Activated CD8-positive, alpha-beta memory T cell treated with anti-CD3 and anti-CD28 coated beads, Interleukin-2, amount 50 U/mL, for 24 hours (primary cell): ENCODE measurements at regions not wholly inside any gene's neighbourhood (a gene's known extent, or its start where the extent isn't known, plus 50 kb on each side); places are given as distances from the start of the nearest gene placed in this dataset.
"Not testable (repeated sequence)": the region's sequence is repeated elsewhere in the genome, so short reads cannot be mapped to it uniquely, and the experiment has no call there.

Experiments used
- DNase-seq: peaks from one replicate; pipeline ENCODE4 v3.0.0-alpha.2; 2020; ENCODE audit errors: extremely low read depth

DNA sequence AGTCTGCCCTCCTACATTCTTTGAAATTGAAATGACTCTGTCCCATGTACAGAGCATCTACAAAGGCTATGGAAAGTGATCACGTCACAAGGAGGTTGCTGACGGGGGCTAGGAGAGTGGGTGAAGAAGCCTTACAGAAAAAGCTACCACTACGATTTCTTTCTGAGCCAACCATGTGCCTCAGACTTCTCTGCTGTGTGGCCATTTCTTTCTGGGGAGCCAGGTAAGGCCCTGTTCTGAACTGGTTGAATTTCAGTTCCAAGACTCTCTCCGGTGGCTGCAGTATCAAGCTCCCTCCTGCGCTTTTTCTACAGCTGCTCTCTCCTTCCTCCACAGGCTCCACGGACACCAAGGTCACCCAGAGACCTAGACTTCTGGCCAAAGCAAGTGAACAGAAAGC is 112.5 kb upstream of the PRSS1 start:
- no peak for DNase-seq

DNA sequence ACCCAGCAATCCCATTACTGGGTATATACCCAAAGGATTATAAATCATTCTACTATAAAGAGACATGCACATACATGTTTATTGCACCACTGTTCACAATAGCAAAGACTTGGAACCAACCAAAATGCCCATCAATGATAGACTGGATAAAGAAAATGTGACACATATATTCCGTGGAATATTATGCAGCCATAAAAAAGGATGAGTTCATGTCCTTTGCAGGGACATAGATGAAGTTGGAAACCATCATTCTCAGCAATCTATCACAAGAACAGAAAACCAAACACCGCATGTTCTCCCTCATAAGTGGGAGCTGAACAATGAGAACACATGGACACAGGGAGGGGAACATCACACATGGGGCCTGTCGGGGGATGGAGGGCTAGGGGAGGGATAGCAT is 113.2 kb upstream of the PRSS1 start:
- not testable (repeated sequence) for DNase-seq

DNA sequence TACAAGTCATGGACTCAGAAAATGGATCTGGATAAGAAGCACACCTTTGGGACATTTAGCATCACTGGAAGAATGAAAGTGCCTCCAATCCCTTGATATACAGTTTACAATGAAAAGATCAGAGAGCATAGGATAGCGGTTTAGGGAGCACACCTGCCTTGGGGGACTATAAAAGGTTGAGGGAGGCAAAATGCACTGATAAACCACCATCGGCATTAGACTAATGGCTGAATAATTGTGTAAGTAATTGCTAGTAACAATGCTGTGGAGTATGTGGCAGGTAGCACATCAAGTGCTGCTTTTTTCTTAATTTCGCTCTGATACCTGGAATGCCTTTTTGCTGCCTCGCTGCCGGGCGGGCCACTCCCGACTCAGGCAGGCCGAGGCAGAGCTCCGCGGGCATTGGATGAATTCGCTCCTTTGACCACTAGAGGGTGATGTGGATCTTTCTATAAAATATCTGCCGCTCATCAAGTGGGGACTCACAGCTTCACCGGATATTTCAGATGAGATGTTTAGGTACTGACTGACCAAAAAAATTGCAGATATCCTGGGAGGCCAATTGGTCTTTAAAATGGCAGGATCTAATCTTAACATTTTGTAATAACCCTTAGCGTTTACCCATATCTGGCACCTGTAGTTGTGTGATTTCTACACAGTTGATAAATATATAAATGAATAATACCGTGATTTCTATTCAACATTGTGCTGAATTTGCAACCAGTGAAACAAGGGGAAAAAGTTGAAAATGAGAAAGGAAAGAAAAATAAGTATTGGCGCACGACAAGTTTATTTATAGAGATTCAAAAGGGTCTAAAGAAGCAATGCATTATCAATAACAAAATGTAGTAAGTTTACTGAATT is 116.8 kb upstream of the PRSS1 start:
- DNase-seq, result no peak

DNA sequence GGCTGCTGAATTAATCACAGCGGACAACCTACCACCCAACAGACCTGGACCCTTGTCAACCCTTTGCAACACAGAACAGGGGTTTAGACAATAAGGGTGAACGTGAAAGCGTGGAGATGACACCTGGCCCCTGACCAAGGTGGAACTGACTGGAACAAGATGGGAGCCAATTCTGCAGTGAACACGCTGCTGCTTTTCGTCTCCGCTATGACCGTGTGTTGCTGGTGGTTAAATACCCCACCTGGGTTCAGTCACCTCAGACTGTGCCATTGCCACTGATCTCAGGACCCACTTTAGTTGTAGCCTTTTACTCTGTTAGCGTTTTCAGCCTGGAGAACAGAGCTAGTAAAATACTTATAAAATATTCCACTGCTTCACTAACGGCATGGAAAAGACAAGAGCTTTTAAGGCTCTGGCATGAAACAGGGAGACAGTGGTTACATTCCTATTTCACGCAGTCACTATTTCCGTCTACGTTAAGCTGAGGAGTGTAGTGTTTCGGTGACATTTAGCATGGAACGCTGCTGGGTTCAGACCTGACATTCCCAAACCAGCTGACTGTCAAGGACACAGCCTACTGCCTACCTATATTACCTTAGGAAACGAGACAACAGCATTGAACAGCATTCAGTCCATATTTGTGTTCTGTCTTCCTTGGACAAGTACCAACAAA is 119.5 kb upstream of the PRSS1 start:
- no peak for DNase-seq

DNA sequence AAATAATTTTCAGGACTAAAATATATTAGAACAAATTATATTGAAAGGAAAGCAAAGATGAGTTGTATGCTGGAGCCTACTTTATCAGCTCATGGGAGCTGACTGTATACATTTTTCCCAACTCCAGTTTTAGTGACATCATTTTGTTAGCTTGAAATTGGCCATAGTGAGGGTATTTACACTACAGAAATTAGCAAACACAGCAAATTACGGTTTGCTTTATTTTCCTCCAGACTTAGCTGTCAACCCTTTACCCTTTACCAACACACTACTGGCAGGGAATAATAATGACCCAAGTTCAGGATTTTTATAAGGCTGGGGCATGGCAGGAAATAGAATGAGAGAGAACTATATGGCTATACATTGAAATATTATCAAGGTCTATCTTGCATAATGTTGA is 120.3 kb upstream of the PRSS1 start:
- no peak for DNase-seq

DNA sequence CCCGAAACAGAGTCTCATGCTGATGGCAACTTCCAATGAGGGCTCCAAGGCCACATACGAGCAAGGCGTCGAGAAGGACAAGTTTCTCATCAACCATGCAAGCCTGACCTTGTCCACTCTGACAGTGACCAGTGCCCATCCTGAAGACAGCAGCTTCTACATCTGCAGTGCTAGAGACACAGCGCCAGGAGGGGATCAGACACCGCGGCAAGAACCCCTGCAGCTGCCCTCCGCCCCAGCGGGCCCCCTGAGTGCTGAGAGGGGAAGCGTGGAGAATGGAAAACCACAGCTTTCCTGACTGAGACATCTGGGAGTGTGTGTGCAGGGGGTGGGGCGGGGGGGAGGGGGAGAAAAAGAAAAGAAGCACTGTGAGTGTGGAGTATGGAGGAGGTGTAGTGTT is 122.0 kb upstream of the PRSS1 start:
- DNase-seq, result not testable (repeated sequence)

DNA sequence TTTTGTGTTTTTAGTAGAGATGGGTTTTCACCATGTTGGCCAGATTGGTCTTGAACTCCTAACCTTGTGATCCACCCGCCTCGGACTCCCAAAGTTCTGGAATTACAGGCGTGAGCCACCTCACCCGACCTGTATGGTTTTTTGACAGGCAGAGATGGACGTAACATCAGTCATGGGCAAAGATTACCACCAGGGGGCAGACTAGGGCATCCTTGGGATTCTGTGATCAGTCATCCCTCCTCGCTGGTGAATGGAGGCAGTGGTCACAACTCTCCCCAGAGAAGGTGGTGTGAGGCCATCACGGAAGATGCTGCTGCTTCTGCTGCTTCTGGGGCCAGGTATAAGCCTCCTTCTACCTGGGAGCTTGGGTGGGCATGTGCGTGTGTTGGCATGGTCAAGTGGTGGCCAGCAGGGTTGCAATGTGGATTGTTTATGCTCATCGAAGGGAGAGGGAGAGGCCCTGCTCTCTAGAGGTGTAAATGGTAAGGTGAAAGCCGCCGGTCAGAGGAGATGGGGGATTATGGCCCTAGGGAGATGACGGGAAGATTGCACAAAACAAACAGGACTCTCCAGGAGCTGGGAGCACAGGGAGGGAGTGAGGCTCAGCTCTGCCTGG is 122.7 kb upstream of the PRSS1 start:
- peak; percentile 42 for DNase-seq

DNA sequence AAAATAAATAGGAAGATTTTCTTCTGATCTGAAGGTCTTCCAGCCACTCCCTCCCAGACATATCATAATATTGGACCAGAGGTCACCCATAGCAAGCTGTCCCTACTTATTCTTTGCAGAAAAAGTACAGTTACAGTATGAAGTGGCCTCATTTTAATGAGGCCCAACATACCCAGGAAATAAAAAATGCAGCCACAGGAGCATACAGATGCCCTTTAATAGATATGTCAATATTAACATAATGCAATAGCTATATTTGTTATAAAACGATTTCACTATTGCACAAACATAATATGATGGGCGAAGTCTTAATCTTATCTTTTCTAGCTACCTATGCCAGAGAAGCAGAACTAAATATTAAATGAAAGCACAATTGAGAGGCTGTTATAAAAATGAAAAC is 124.1 kb upstream of the PRSS1 start:
- not testable (repeated sequence) for DNase-seq

DNA sequence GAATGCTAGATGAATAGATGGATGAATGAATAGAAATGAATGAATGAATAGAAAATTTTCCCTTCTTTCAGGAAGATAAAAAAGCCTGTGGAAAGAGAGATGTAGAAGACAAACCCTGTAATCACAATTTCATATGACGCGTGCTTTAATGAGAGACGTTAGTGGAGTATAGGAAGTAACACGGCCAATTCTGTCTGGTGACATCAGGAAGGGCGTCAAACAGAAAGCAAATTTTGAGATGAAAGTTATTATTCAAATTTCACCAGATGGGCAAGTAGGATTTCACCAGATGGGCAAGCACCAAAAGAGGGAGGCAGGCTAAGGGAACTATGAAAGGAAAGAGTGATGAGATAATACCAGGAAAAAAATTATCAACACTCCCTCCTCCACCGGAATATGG is 128.9 kb upstream of the PRSS1 start:
- DNase-seq, result no peak

DNA sequence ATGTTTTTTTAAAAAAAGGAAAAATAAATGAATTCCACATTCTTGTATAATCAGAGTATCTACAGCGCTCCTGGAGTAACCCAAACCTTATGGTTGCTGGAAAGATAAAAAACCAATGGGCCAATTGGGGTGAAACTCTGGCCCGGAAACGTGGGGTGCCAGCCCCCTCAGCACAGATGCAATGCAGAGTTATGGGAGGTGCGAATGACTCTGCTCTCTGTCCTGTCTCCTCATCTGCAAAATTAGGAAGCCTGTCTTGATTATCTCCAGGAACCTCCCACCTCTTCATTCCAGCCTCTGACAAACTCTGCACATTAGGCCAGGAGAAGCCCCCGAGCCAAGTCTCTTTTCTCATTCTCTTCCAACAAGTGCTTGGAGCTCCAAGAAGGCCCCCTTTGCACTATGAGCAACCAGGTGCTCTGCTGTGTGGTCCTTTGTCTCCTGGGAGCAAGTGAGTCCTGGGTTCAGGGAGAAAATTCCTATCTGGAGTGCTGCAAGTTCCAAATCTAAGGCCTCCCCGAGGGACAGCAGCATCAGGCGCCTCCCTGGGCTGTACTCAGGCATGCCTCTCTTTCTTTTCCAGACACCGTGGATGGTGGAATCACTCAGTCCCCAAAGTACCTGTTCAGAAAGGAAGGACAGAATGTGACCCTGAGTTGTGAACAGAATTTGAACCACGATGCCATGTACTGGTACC is 130.5 kb upstream of the PRSS1 start:
- DNase-seq, result no peak

DNA sequence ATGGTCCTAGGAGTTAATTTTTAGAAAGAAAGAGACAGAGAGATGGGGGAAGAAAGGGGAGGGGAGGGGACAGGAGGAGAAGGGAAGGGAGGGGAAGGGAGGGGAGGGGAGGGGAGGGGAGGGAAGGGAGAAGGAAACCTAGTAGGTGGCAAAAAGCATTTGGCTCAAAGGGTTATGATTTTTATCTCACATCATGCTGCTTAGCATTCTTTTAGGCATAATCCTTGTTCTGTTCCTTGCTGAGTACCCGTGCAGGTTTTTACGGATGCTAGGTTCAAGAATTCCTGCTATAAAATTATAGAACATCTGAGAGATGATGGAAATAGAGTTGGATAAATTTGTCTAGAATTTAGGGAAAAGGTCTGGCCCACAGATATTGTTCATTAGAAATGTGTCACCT is 132.4 kb upstream of the PRSS1 start:
- DNase-seq, result no peak

DNA sequence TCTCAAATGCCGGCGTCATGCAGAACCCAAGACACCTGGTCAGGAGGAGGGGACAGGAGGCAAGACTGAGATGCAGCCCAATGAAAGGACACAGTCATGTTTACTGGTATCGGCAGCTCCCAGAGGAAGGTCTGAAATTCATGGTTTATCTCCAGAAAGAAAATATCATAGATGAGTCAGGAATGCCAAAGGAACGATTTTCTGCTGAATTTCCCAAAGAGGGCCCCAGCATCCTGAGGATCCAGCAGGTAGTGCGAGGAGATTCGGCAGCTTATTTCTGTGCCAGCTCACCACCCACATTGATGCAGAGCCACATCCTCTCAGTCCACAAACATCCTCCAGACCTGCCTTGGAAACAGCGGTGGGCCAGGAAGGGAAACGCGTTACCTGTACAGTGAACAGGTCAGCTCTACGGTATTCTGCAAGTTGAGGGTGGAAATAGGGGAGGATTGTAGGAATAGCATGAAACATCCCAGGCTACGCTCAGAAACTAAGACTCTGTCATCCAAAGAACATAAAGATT is 133.1 kb upstream of the PRSS1 start:
- DNase-seq, result no peak

DNA sequence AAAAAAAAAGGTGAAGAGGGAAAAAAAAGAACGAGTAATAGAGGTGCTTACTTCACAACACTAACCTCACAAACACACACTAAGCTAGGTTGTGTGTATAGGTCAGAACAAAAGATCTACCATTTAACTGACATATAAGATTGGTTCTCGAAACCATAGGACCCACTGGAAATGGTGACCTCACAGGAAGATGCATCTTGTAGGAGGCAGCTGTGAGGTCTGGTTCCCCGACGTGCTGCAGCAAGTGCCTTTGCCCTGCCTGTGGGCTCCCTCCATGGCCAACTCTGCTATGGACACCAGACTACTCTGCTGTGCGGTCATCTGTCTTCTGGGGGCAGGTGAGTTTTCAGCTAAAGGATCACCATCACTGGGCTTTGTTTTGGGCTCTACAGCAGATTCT is 133.8 kb upstream of the PRSS1 start:
- DNase-seq, result no peak

DNA sequence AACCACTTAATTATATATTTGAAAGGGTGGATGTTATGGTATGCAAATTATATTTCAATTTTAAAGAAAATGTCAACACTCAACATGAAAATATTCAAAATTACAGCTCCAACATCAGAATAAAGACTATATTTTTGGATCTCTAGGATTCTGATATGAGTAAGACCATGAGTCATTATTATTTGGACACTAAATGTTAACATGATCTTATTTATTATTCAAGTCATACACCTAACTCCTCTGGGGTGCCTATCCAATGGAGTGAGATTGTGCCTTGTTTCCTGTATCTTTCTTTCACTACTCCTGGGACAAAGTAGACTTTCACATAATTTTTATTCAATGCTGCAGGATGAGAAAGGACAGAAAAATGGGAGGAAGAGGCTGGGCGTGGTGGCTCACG is 135.2 kb upstream of the PRSS1 start:
- DNase-seq, result no peak

DNA sequence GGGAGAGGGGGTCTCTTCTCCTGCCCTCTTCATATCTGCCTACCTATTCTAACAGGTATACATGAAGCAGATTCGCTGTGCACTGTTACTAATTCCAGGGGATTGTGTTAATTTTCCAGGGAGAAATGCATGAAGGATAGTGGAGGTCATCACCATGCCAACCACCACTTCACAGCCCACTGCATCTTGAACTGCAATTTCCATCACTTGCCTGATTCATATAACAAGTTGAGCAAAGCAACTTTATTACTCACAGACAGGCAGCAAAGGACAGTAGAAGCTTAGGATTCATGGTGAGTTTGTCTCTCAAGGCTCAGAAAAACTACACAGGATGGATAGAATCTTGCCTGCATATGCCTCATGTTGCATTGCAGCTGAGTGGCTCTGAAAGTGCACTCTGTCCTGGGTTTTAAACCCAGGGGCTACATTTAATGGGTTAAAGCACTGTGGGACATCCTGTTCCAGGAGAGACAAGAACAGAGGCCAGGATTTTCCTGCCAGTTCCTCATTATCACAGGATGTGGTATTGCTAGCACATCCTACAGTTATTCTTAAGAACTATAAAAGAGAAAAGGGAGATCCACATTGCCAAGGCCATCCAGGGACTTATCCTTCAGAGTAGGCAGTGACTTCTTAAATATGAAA is 136.9 kb upstream of the PRSS1 start:
- no peak for DNase-seq

DNA sequence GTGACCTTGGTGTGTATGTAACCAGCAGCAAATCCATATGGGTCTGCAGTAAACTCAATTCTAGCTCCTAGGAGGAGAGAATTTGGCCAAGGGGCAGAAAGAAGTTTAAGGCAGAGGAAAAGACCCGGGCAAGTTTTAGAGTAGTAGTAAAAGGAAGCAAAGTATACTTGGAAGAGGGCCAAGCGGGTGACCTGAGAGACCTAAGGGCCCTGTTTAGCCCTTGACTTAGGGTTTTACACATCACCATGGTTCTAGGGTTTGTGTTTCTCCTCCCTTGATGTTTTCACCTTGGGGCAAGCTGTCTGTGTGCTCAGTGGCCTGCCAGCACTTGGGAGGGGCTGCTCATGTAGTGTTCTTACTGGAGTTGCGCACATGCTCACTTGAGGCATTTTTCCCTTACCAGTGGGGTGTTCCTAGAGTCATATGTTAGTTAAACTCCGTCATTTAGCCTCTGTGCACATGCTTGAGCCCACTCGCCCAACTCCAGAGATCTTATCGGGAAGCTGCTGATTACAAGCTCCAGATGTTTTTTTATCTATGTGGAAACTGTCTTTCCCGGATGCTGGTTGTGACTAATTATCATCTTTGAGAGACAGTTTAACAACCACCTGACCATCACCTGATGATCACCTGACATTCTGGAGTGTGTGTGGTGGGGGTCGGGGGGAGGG is 137.6 kb upstream of the PRSS1 start:
- no peak for DNase-seq

DNA sequence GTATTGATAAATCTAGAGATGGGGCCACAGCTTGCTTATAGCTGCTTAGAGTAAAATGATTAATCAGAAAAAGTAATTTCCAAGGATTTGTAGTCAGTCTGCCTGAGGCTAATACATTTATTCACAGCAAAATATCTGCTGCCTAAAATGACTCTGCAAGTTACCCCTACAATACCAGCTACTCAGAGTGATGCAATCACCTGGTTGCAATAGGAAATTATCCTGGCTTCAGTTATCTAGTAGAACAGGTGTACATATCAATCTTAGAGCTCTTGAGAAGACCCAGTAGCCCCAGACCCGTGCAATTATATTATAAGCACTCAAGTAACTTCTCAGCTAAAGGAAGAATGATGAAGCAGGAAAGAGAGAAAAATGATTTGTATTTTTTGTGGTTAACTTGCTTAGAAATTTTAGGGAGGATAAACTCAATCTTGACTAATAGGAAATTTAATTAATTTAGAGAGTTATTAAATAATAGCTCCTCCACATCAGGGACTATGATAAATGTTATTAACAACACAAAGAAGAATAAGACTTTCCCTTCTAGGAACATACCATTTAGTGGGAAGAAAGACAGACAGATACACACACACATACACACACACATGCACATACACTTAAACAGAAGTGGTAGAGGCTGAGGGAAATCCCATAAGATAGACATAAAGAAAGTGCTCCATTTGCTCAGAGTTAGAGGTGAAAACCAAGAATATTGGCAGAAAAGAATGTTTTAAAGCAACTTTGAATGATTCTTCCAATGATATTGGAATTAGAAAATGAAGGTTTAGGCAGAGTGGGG is 140.4 kb upstream of the PRSS1 start:
- DNase-seq, result no peak

DNA sequence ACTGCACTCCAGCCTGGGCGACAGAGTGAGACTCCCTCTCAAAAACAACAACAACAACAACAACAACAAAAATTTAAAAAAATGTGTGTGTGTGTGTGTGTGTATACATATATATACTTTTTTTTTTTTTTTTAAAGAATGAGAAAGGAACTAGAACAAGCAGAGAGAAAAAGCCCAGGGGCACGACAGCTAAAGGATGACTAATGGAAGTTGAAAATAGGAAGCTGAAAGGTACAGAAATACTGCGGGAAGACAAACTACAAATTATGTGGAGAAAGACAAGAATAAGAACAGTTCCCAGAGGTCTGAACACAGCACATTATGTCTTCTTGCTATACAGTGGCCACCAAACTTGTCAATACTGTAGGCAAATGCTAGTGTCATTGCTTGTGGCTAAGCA is 141.9 kb upstream of the PRSS1 start:
- DNase-seq, result no peak

DNA sequence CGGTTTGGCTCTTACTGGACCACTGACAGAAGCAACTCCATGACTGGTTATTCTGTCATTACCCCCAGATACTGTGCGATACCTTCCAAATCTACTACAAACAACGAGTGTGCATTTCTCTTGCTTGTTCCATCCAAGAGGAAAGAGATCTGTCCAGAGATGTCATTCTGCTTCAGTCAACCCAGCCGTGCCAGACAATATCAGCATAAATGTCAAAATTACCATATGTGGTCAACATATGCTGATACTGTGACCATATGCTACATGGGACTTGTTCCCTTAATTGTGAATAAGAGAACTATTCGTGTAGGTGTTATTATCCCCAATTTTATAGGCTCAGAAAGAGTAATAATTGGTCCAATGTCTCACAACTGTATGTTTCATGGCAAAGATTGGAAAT is 143.2 kb upstream of the PRSS1 start:
- DNase-seq, result no peak

DNA sequence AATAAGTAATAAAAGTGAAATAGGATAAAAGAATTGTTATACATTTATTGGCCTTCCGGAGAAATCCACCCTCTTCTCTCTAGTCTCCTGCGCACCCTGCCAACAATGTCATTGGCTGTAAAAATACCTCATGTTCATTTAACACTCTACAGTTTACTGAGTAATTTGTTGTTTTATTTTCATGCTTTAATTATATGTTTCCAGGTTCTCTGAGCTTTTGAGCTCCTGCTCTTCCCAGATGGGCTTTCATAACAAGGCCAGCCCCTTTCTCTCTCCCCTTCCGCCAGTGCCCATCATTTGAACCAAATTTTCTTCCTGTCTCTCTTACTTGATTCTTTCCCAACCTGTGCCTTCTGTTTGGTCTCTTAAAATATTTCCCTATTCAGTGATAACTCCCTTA is 144.6 kb upstream of the PRSS1 start:
- no peak for DNase-seq
